DMS53 treated with DMSO at 0.1 percent for 48 hours (cell line): ENCODE measurements at regions not wholly inside any gene's neighbourhood (a gene's known extent, or its start where the extent isn't known, plus 50 kb on each side); places are given as distances from the start of the nearest gene placed in this dataset.

Experiments used
- DNase-seq: peaks from one replicate; lab custom pipeline; 2025; ENCODE audit not compliant: unreplicated experiment; lab: John Stamatoyannopoulos, UW

DNA sequence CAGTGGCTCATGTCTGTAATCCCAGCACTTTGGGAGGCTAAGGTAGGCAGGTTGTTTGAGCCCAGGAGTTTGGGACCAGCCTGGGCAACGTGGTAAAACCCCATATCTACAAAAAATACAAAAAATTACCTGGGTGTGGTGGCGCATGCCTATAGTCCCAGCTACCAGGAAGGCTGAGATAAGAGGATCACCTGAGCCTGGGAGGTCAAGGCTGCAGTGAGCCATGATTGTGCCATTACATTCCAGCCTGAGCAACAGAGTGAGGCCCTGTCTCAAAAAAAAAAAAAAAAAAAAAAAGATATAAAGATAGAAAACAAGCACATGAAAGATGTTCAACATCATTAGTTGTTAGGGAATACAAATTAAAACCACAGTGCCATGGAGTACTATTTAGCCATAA lies 65.3 kb upstream of the UGP2 start:
- no peak for DNase-seq

DNA sequence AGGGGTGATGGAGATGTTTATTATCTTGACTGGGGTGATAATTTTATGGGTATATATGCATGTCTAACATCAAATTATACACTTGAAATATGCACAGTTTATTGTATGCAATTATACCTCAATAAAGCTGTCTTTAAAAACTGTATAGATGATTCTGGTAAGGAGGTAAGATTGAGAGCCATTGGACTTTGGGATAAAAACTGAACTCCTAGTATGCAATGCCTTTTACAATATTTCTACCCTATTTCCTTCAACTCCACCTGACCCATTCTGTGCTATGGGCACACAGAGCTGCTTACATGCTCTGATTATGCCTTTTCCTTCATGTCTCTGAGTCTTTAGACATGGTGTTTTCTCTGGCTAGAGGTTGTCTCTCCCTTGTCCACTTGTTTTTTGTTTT lies 63.9 kb upstream of the UGP2 start:
- no peak for DNase-seq

DNA sequence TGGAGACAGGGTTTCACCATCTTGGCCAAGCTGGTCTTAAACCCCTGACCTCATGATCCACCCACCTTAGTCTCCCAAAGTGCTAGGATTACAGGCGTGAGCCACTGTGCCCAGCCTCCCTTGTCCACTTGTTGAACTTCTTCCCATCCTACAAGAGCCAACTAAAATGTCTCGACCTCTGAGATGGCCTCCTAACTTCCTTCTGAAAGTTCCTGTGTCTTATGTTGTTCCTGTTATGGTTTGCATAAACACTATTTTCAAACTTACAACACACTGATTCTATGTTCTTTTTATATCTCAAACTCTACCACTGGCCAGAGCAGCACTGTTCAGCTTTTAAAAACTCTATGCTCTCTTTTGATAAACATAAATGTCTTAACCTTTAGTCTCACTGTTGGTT lies 63.3 kb upstream of the UGP2 start:
- DNase-seq, result no peak

DNA sequence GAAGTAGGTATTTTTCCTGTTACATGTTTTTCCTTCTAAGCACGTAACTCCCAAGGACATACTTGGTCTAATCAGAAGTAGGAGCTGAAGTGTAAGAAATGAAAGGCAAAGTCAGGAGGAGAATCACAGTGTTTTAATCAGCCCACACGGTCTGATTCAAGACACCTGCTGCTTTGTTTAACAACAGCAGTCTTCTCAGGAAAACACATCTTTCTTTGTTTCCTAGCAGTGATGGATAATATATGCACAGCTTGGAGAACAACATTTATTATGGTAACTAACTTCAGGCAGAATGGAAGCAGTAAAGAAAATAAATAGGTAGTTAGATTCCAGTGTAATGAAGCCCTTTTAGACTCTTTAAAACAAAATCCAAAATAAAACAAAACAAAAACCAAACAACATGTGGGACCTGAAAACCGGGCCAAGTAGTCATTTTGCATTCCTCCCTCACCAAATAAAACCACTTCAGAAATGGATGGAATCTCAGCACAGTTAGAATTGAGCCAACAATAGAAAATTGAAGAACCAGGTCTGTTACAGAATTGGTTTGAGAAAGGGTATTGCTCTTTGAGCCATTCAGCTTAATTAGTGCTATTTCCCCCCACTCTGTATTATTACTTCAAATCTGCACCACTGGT lies 61.1 kb upstream of the UGP2 start:
- no peak for DNase-seq

DNA sequence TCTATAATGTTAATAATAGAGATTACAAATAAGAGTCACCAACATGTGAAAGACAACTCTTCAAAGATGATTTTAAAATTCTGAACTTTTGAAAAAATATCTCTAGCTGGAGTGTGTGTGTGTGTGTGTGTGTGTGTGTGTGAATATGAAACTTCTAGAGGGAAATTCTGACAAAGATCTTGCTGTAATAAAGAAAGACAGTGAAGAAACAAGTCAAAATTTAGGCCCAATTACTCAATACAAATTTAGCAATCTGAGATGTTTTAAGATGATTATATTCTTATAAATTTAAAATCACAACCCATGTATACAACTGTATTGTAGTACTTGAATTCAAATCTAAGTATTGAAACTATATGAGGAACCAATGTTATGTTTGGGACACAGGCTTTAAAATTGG lies 57.2 kb upstream of the UGP2 start:
- no peak for DNase-seq

DNA sequence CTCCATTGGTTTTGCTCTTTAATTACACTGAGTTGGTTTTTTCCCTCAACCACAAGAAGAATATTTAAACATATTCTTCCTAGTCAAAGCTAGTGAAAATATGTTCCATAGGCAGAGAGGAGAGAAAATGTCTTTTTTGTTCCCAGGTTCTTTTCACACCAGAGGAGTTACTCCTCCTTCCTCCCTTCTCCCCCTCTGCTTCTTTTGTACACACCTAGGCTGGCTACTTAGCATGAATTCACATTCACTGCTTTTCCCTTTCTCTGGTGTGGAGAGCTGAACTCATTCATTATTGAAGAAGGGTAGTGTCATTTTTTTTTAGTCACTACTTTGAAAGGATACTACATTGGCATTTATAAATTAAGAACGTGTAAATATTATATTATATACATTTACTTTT lies 56.6 kb upstream of the UGP2 start:
- no peak for DNase-seq

DNA sequence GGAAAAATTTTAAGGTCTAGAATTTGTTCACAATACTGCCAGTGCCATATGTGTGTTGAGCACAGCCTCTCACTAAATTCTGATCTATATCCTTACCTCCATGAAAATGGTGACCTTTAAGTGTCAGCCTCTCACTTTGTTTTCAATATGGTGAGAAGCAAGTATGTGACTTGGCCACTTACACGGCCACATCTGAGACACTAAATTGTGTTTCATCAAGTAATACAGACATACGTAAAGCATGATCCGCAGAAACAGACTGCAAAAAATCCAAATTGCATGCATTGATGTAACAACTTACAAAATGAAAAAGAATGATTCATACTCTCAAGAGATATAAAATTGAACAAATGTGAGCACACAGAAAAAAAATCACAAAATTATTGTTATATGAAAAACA lies 55.2 kb upstream of the UGP2 start:
- DNase-seq, result no peak

DNA sequence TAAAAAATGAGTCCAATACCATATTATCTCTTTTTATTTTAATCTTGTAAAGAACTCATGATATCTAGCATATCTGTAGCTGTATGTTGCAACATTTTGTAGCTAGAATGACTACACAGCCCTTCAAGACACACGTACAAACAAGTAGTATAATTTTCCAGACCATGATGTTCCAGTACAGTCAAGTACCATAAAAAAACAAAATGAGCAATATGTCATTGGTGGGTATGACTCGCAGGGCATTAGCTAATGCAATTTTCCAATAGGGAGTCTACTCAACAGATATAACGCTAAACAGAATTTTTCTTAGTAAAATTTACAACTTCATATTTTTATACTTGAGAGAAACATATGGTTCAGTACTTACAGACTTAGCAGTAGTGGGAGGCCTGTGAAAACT lies 53.6 kb upstream of the UGP2 start:
- DNase-seq, result no peak

DNA sequence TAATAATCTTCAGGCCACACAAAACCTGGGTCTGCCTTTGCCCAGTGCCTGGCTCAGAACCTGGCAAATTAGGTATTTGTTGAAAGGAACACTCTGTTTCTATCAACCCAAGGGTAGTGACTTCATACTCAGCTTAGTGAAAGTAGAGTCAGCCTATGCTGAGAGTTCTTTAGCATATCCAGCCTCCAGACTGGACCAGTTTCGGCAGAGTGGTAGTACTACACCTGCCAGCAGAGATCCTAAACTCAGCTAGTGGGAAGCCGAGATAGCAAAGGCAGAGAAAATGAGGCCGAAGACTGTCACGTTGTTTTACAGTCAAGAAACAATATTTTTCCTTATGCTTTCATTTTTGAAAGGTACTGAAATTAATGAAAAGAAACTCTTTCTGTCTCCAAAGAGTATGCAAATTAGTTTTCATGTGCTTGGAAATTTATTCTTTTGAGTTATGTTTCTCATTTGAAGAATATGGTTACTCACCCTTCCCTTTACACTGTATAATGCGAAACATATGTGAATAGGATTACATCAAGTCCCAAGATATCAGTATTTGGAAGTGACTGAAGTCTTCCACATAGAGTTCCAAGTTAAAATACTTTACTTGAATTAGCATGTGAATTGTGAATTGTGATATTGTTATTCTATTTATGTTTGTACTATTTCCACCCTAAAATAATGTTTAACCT lies 52.2 kb upstream of the UGP2 start:
- no peak for DNase-seq

DNA sequence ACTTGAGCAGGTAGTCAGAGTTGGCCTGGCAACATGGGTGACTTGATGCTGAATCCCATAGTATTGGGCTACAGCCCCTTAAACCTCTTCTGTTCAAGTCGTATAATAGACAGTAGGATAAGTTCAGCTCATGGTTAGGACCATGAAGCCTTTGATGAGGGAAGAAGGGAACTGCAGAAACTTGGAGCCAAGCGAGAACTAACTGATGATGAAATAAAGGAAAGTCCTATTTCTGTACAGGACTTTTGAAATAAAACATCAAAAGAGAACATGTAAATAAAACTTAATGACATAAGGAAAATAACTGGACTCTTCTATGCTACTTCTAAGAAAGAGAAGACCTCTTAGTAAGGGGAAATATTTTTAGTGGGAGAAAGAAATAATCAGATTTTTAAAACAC lies 51.2 kb upstream of the UGP2 start:
- DNase-seq, result no peak

DNA sequence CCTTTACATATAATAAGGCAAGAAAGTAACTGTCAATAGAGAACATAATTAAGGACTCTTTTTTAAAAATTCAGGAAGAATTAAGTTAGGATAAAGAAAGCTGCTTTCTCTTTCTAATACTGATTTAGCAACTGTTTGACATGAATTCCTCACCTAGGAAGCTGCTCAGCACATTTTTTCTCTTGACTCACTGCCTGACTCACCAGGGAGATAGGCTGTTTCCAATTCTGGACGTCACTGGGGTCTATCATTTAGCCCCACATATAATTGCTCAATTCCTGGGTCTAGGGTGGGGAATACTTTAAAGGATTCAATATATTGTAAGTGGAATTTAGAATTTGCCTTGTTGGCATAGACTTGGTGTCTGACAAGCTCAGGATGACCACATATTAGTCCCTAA lies 50.8 kb upstream of the UGP2 start:
- no peak for DNase-seq

DNA sequence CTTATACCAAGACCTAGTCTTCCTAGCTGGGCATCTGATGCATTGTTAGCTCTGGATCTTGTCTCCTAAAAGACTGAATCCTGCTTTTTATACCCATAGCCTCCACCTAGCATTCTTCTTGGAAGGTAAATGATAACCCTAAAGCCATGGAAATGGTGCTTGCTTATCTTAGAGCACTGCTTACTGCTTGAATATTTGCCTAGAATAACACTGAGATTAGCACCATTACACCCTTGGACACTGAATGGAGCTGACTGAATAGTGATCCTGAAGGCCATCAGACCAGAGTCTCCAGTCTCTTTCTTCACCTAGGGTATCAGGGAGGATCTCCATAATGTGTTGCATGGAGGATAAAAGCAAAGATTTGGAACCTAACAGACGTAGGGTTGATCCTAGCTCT lies 50.3 kb upstream of the UGP2 start:
- no peak for DNase-seq
